Neuron (in vitro differentiated cells): ENCODE measurements at regions not wholly inside any gene's neighbourhood (a gene's known extent, or its start where the extent isn't known, plus 50 kb on each side); places are given as distances from the start of the nearest gene placed in this dataset.
"Not testable (repeated sequence)": the region's sequence is repeated elsewhere in the genome, so short reads cannot be mapped to it uniquely, and the experiment has no call there.

Source experiments
- H2AFZ ChIP-seq: one replicate; pipeline ENCODE4 v1.6.1; 2013; ENCODE audit warnings: low read depth, mild to moderate bottlenecking, inconsistent platforms, low read length, moderate library complexity
- H3K27me3 ChIP-seq: one replicate; pipeline ENCODE4 v1.6.1; 2013; ENCODE audit warnings: low read length; ENCODE audit not compliant: insufficient read depth
- H3K36me3 ChIP-seq: one replicate; pipeline ENCODE4 v1.6.1; 2013; ENCODE audit warnings: low read length; ENCODE audit not compliant: insufficient read depth
- H3K4me1 ChIP-seq: one replicate; pipeline ENCODE4 v1.6.1; 2013; ENCODE audit warnings: low read length; ENCODE audit not compliant: insufficient read depth
- H3K4me3 ChIP-seq: 2 replicates; pipeline ENCODE4 v1.5.1; 2013; ENCODE audit warnings: mild to moderate bottlenecking, low read length, moderate library complexity
- H3K9me3 ChIP-seq: one replicate; pipeline ENCODE4 v1.6.1; 2013; ENCODE audit warnings: low read length

DNA sequence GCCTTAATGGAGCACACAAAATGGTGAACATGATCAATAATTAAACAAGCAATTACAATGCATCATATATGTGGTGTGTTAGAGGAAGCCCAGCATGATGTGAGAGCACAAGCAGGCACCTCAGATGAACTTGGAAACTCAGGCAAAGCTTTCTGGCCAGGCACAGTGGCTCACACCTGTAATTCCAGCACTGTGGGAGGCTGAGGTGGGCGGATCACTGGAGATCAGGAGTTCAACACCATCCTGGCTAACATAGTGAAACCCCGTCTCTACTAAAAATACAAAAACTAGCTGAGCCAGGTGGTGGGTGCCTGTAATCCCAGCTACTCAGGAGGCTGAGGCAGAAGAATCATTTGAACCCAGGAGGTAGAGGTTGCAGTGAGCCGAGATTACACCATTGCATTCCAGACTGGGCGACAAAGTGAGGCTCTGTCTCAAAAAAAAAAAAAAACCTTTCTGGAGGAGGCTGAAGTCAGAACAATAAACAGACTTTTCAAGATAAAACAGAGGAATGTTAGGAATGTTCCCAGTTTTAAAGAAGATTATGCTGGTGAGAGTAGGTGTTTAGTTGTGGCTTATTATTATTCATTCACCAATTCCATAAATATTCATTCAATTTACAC, 159.4 kb downstream of the CEMIP2 start:
- no peak overlapping the region for H3K4me3 ChIP-seq
- no peaks in the 10 kb centered on the region for H3K27me3 ChIP-seq
- no peak overlapping the region for H2AFZ ChIP-seq
- no peaks in the 10 kb centered on the region for H3K4me1 ChIP-seq
- no peaks in the 10 kb centered on the region for H3K36me3 ChIP-seq
- no peaks in the 10 kb centered on the region for H3K9me3 ChIP-seq

DNA sequence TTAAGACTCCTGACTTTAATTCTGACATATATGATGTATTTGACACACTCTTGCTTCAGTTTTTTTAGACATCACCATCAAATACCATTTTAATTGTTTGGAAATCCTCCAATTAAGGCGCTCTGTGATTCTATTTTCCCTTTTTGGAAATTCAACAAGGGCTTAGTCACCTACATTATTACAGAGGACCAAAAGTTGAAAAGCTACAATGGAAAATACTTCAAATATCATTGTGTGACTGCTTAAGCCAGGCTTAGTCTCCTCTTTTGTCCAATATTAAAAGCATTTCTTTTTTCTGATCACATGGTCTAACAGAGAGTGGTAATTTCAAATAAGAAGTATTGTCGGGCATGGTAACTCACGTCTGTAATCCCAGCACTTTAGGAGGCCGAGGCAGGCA, 160.3 kb downstream of the CEMIP2 start:
- no peak overlapping the region for H2AFZ ChIP-seq
- H3K4me3 ChIP-seq, result no peak overlapping the region
- H3K9me3 ChIP-seq, result no peaks in the 10 kb centered on the region

DNA sequence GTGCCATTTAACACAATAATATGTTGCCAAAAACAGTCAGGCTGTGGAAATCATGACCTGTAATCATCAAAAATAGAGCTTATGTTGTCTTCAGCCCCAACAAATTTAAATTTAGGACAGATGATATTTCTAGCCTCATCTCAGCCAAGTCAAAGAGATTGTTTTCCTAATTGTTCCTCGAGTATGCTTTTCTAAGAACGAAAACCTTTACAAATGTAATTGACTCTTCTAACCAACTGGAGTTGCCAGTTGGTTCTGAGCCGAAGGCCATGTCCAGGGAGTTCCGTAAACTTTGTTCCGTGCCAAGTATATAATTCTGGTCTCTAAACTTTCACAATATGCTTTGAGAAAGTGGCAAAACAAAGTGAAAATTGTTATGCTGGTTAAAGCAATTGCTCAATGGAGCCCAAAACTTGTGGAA, 160.8 kb downstream of the CEMIP2 start:
- no peaks in the 10 kb centered on the region for H3K9me3 ChIP-seq
- H3K4me3 ChIP-seq, result no peak overlapping the region
- no peaks in the 10 kb centered on the region for H3K27me3 ChIP-seq
- H2AFZ ChIP-seq, result no peak overlapping the region
- H3K36me3 ChIP-seq, result no peaks in the 10 kb centered on the region
- no peaks in the 10 kb centered on the region for H3K4me1 ChIP-seq

More for the DNA sequence above, 160.3 kb downstream of the CEMIP2 start:
- Histone ChIP-seq H3K36me3 (no peaks in the 10 kb centered on the region), H3K4me1 (no peaks in the 10 kb centered on the region), H3K27me3 (no peaks in the 10 kb centered on the region)

DNA sequence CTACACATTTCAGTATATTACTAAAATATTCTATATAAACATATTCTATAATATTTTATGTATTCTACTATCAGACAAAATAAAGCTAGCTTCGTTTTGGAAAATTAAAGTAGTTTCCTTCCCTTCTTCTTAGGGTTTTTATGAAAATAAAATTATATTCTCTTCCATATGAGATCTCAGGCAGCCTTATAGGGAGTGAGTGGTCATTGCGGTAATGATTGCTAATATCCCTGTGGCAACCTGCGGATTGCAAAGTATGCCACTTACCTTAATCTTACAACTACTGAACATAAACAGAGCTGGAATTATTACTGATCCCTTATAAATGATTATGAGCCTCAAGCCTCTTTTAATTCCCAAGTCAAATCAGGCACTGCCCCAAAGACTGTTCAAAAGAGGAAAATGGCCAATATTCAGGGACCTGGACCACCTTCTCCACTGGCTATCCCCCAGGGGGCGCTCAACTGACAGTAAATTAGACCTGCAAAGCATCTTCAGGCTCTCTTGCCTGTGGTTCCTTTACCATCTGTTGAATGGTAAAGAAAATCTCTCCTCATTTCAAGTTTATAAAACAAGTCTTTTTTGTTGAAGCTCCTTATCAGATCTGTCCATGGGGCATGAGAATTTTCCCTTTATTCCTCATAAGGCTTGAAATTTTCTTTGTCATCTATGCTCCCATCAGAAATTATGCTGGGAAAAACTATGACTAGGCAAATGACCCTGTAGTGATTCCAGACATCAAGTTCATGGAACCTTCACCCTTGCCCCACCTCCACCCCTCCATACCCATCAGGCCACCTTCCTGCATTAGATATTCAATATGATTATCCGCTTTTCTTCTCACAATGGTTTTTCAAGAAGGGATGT, 163.9 kb downstream of the CEMIP2 start:
- no peak overlapping the region for H2AFZ ChIP-seq
- no peaks in the 10 kb centered on the region for H3K27me3 ChIP-seq
- no peaks in the 10 kb centered on the region for H3K9me3 ChIP-seq
- no peaks in the 10 kb centered on the region for H3K36me3 ChIP-seq
- no peak overlapping the region for H3K4me3 ChIP-seq
- peaks cover 2% of the 10 kb centered on the region for H3K4me1 ChIP-seq

DNA sequence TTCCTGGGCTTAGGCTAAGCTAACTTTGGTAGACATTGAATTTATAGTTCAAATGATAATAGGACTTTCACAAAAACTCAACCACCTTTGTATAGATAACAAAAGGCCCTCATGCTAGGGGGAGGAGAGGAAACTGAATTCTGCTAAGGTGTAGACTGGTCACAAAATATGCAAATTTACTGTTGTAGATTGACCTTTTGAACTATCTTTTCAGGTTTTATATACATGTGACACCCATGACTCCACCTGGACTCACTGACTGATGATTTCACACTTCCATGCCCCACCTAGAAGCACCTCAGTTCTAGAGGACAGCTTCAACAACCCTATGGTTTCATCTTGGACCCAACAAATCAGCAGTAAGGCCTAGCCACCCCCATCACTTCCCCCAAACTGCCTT, 165.7 kb downstream of the CEMIP2 start:
- H3K27me3 ChIP-seq, result no peaks in the 10 kb centered on the region
- no peaks in the 10 kb centered on the region for H3K9me3 ChIP-seq
- peaks cover 2% of the 10 kb centered on the region for H3K4me1 ChIP-seq
- no peaks in the 10 kb centered on the region for H3K36me3 ChIP-seq
- H3K4me3 ChIP-seq, result no peak overlapping the region
- H2AFZ ChIP-seq, result no peak overlapping the region

DNA sequence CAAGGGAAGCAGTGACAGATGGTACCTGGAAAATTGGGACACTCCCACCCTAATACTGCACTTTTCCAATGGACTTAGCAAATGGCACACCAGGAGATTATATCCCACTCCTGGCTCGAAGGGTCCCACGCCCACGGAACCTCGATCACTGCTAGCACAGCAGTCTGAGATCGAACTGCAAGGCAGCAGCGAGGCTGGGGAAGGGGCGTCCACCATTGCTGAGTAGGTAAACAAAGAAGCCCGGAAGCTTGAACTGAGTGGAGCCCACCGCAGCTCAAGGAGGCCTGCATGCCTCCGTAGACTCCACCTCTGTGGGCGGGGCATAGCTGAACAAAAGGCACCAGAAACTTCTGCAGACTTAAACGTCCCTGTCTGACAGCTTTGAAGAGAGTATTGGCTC, 172.6 kb downstream of the CEMIP2 start:
- not testable (repeated sequence) for H3K36me3 ChIP-seq, H2AFZ ChIP-seq, H3K4me3 ChIP-seq, H3K27me3 ChIP-seq, H3K9me3 ChIP-seq, H3K4me1 ChIP-seq

DNA sequence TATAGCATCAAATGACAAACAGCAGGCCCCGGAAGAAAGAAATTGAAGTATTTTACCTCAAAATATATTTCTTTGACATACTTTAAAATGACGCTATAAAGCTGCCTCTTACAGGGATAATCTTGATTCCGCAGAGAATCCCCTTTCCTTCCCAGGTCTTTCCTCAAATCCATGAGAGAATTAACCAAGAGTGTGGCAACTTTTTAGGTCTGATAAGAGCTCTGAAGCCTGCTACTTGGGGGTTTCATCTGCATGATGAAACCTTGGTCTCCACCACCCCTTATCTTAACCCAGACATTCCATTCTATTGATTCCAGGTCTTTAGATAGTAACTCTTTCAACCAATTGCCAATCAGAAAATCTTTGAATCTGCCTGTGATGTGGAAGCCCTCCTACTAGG, 173.8 kb downstream of the CEMIP2 start:
- no peaks in the 10 kb centered on the region for H3K4me1 ChIP-seq
- no peaks in the 10 kb centered on the region for H3K36me3 ChIP-seq
- H3K4me3 ChIP-seq, result no peak overlapping the region
- no peak overlapping the region for H2AFZ ChIP-seq
- H3K27me3 ChIP-seq, result no peaks in the 10 kb centered on the region
- H3K9me3 ChIP-seq, result peaks cover 2% of the 10 kb centered on the region

DNA sequence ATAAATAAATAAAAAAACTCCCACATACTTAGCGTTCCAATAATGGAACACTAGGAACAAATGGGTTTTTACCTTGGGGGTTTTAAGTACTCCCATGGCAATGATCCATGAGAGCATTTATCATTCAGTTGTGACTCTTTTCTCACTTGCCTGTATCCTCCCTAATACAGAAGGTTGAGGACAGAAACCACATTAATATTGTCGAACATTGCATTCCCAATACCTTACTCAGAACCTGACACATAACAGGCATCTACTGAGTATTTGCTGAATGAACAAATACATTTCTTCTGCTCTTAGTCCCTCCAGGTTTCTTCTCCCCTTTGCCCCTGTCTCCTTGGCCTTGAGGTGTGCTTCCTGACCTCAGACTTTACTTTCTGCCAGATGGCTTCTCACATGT, 175.9 kb downstream of the CEMIP2 start:
- Histone ChIP-seq H3K4me1 (no peaks in the 10 kb centered on the region), H3K9me3 (peaks cover 2% of the 10 kb centered on the region), H3K36me3 (no peaks in the 10 kb centered on the region)

DNA sequence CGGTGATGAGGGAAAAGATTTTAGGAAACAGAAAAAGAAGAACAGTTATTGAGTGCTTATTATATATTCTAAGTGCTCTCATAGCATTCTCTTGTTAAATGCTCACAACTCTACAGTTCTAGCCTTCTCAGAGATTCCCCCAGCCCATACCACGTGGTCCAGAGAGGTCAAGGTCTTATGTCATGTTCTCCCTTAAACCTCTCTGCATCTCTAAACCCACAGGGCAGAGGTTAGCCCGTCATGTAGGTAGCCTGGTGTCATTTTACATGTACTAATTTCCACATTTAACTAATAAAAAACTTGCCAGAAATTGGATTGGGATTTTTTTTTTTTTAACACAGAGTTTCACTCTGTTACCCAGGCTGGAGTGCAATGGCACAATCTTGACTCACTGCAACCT, 178.0 kb downstream of the CEMIP2 start:
- Histone ChIP-seq H2AFZ (no peak overlapping the region), H3K27me3 (no peaks in the 10 kb centered on the region), H3K9me3 (no peaks in the 10 kb centered on the region), H3K36me3 (no peaks in the 10 kb centered on the region), H3K4me3 (no peak overlapping the region), H3K4me1 (no peaks in the 10 kb centered on the region)

More for the DNA sequence above, 175.9 kb downstream of the CEMIP2 start:
- H3K27me3 ChIP-seq, result no peaks in the 10 kb centered on the region
- H3K4me3 ChIP-seq, result no peak overlapping the region
- no peak overlapping the region for H2AFZ ChIP-seq

DNA sequence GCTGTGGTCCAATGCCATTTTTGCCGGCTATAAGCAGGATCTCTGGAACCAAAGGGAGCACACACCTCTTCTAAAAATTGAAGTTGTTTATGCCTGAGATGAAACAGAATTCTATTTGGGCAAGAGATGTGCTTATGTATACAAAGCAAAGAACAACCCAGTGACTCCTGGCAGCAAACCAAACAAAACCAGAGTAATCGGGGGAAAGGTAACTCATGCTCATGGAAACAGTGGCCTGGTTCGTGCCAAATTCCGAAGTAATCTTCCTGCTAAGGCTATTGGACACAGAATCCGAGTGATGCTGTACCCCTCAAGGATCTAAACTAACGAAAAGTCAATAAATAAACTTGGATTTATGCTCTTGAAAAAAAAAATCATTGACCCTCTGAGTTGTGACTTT, 178.7 kb downstream of the CEMIP2 start:
- no peak overlapping the region for H3K4me3 ChIP-seq
- H3K36me3 ChIP-seq, result no peaks in the 10 kb centered on the region
- H3K27me3 ChIP-seq, result no peaks in the 10 kb centered on the region
- H3K9me3 ChIP-seq, result no peaks in the 10 kb centered on the region
- no peaks in the 10 kb centered on the region for H3K4me1 ChIP-seq
- no peak overlapping the region for H2AFZ ChIP-seq

DNA sequence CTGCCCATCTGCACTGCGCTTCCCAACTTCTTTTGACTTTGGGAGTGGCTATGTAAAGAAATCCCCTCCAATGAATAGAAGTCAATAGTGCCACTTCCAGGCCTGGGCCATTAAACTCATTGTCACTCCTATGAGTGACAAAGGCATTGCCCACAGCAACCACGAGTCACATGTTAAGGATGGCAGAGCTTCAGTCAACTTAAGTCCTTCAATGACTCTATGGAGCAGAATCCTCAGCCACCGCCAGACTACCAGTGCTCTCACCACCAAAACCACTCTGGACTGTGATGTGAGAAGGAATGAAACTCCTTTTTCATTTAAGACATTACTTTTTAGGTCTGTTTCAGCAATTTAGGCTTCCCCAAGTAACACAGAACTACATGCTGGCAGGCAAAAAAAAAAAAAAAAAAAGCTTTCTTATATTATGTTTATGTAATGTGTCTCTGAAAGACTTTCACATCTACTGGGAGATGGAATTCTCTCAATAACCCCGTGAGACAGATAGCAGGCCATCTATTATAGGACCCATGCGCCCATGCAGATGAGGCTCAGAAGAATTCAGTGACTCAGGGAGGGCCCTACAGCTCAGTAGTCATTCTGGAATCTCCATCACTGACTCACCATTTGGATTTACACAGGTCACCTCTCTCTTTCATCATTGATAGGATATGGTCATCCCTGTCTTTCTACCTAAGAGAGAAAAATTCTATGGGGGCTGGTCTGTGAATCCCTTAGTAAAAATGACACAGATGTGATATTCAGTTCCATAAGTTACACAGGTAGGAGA, 180.5 kb downstream of the CEMIP2 start:
- H3K4me1 ChIP-seq, result no peaks in the 10 kb centered on the region
- no peaks in the 10 kb centered on the region for H3K9me3 ChIP-seq
- H2AFZ ChIP-seq, result no peak overlapping the region
- no peaks in the 10 kb centered on the region for H3K27me3 ChIP-seq
- H3K4me3 ChIP-seq, result no peak overlapping the region
- H3K36me3 ChIP-seq, result no peaks in the 10 kb centered on the region

DNA sequence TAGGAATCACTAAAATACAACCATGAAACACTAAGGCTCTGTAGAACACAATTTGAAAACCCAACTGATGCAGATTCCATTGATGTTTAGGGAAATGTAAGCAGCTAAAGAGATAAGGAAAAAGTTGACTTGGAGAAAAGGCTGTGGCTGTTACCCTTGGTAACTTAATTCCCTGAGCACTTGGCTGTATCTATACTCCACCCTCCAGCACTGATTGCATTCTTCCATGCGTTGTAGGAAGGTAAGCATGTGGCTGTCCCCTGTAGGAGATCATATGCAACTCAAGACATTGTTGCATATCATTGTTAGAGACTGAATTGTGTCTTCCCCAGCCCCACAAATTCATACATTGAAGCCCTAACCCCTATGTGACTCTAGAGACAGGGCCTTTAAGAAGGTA, 184.5 kb downstream of the CEMIP2 start:
- Histone ChIP-seq H3K4me3 (no peak overlapping the region), H3K9me3 (no peaks in the 10 kb centered on the region), H3K36me3 (no peaks in the 10 kb centered on the region), H3K4me1 (no peaks in the 10 kb centered on the region), H3K27me3 (no peaks in the 10 kb centered on the region), H2AFZ (no peak overlapping the region)

DNA sequence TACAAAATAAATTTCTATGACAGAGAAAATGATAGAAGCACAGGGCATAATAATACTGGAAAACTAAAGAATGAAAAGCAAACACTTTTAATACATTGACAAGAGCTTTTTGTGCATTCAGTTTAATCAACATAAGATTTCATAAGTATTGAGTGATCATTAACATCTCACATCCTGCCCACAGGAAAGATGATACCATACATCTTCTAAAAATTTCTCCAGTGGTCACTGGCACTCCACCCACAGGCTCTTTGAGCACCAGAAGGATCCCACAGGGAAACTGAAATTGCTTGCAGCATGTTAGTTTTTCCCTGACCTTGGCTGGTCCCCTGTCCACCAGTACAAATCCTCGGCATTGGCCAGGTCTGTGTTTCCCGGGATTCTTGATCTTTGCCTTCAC, 186.0 kb downstream of the CEMIP2 start:
- no peaks in the 10 kb centered on the region for H3K4me1 ChIP-seq

More for the DNA sequence above, 186.0 kb downstream of the CEMIP2 start:
- Histone ChIP-seq H3K4me3 (no peak overlapping the region), H3K36me3 (no peaks in the 10 kb centered on the region), H3K27me3 (no peaks in the 10 kb centered on the region), H3K9me3 (no peaks in the 10 kb centered on the region), H2AFZ (no peak overlapping the region)
